Thyroid gland (tissue), 4 donors: ENCODE measurements at regions not wholly inside any gene's neighbourhood (a gene's known extent, or its start where the extent isn't known, plus 50 kb on each side); places are given as distances from the start of the nearest gene placed in this dataset.

Experiments
- DNase-seq, 2 donors: peaks; one replicate each; pipeline ENCODE4 v3.0.0-alpha.2; 2019
- H3K27ac ChIP-seq, 3 donors: fragments of 200-600 bp; sonication (generic); 1 replicate in 2 of 3; 2 replicates in 1 of 3; pipeline ENCODE4 v1.5.1; 2016 to 2019; ENCODE audit warnings: mild to moderate bottlenecking in 1 of 3, moderate library complexity in 1 of 3
- H3K27me3 ChIP-seq: fragments of 200-600 bp; sonication (generic); one replicate; pipeline ENCODE4 v1.5.1; 2019
- H3K36me3 ChIP-seq, 2 donors: fragments of 200-600 bp; sonication (generic); one replicate each; pipeline ENCODE4 v1.5.1; 2016 to 2019
- H3K4me1 ChIP-seq, 2 donors: fragments of 200-600 bp; sonication (generic); one replicate each; pipeline ENCODE4 v1.5.1; 2017 to 2019
- H3K4me3 ChIP-seq, 3 donors: fragments of 200-600 bp; sonication (generic); replicated peaks in 1 of 3; 1 replicate in 2 of 3; 2 replicates in 1 of 3; pipeline ENCODE4 v1.5.1; 2016; ENCODE audit warnings: mild to moderate bottlenecking in 1 of 3
- H3K9me3 ChIP-seq: fragments of 200-600 bp; sonication (generic); one replicate; pipeline ENCODE4 v1.5.1; 2017
- POLR2A ChIP-seq, 2 donors: fragments of 450-650 bp; IDR thresholded peaks; one replicate each; pipeline ENCODE4 v1.6.1; 2017; ENCODE audit warnings: antibody characterized with exemption in 2 of 2, mild to moderate bottlenecking in 2 of 2, moderate library complexity in 1 of 2
- WGBS, 2 donors: methylation state at CpG; one replicate each; pipeline ENCODE4 v1.1.5; 2017; 5-methylcytosine and 5-hydroxymethylcytosine counted together
- intact Hi-C: fragments of 100-400 bp; cut with DNase I; formaldehyde crosslinking; loops from one replicate; pipeline ENCODE4 v1.15.1; 2023
- TF ChIP-seq, protein P1 (sequence below), 6 experiments: fragments of 200-600 bp in 3 of 6; fragments of 450-650 bp in 3 of 6; sonication (generic) in 3 of 6; IDR thresholded peaks; one replicate each; pipeline ENCODE4 v1.5.1; 2016 to 2019; ENCODE audit warnings: antibody characterized with exemption in 6 of 6, mild to moderate bottlenecking in 2 of 6, inconsistent platforms in 1 of 6, moderate library complexity in 1 of 6

DNA sequence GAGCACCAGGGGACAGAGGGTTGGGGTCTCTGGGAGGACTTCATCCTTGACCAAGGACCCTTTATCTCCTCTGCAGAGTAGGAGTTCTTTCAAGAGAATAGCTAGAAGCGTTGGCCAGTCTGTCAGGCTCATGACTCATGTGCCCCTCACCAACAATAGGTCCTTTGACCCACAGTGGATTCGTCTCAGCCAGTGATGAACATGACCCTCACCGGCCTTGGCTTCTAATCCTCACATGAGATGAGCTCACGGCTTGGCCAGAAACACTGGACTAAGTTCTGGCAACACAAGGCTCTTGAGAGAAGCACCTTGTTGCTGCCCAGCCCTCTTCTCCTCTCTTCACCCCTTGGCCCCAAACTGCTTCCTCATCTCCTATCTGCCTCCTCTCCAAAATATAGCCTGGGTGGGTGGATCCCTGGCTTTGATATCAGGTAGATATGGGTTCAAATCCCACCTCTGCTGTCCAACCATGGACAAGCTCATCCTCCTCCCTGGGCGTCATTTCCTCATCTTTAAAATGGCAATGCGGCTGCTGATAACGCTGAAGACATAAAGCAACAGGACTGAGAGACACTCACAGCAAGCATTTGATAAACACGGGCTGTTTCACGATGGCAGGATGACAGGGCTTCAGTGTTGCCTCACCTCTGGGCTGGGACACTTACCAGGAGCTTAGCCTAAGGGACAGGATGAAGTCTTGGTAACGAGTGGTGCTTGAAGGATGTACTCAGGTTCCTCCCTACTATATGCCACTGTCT, 446.7 kb upstream of the PROK2 start:
- Histone ChIP-seq H3K27me3 (no peaks in the 10 kb centered on the region), H3K4me1 (no peaks in the 10 kb centered on the region), H3K9me3 (no peaks in the 10 kb centered on the region), H3K36me3 (no peaks in the 10 kb centered on the region), H3K27ac (no peak overlapping the region), H3K4me3 (no peak overlapping the region)
- intact Hi-C loops: no loop called here
- no peak for TF ChIP-seq POLR2A (IDR thresholded peaks at IDR 0.05)
- TF ChIP-seq, protein P1, sequence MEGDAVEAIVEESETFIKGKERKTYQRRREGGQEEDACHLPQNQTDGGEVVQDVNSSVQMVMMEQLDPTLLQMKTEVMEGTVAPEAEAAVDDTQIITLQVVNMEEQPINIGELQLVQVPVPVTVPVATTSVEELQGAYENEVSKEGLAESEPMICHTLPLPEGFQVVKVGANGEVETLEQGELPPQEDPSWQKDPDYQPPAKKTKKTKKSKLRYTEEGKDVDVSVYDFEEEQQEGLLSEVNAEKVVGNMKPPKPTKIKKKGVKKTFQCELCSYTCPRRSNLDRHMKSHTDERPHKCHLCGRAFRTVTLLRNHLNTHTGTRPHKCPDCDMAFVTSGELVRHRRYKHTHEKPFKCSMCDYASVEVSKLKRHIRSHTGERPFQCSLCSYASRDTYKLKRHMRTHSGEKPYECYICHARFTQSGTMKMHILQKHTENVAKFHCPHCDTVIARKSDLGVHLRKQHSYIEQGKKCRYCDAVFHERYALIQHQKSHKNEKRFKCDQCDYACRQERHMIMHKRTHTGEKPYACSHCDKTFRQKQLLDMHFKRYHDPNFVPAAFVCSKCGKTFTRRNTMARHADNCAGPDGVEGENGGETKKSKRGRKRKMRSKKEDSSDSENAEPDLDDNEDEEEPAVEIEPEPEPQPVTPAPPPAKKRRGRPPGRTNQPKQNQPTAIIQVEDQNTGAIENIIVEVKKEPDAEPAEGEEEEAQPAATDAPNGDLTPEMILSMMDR (IDR thresholded peaks at IDR 0.05): no peak
- WGBS, 2 donors: 78 to 81% methylated on average over 10 of the region's 10 CpGs
- DNase-seq: no peak

DNA sequence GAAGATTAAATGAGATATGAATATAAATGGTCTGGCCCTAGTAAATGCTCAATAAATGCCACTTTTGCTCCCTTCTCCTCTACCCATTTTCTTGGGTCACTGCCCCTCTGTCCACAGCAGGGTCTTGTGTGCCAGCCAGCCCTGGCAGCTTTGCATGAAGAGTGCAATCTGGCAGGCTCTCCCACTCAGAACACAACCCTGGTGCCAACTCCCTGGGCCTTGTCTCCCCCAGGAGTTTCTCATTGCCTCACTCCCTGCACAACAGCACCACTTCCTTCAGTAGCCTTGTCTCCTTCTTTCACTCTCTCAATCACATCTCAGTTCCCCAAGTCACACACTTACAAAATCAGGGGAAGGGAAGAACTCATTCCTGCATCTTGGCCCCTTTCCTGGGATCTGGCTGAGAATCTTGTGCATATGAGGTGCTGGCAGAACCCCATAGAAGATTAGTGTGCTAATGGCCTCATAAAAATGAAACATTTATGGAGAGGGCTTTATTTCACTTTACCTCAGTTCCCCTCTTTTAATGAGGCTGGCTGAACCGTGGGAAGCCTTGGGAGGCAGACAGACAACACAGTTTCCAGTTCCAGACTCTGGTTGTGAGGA, 445.9 kb upstream of the PROK2 start:
- no peak for DNase-seq
- Histone ChIP-seq H3K4me3 (no peak overlapping the region), H3K4me1 (no peaks in the 10 kb centered on the region), H3K9me3 (no peaks in the 10 kb centered on the region), H3K27ac (no peak overlapping the region), H3K36me3 (no peaks in the 10 kb centered on the region), H3K27me3 (no peaks in the 10 kb centered on the region)
- intact Hi-C loops: no loop called here
- WGBS, 2 donors: 71 to 73% methylated on average over 1 of the region's 1 CpG
- TF ChIP-seq, protein P1 (IDR thresholded peaks at IDR 0.05): no peak
- TF ChIP-seq POLR2A (IDR thresholded peaks at IDR 0.05): no peak

DNA sequence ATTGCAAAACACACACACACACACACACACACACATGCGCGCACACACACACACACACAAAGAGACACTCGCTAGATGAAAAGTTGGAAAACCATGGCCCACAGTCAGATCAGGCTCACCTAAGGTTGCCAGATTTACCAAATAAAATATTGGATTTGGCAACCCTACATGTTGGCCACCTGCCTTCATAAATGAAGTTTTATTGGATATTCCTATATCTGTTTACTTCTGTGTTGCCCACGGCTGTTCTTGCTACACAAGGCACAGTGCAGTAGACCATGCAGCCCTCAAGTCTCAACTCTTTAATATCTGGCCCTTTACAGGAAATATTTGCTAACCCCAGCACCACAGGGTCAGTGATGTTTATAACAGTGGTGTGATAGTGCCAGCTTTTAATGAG, 445.0 kb upstream of the PROK2 start:
- TF ChIP-seq, protein P1 (IDR thresholded peaks at IDR 0.05): no peak
- intact Hi-C loops: no loop called here
- DNase-seq: no peak
- Histone ChIP-seq H3K4me1 (no peaks in the 10 kb centered on the region), H3K36me3 (no peaks in the 10 kb centered on the region), H3K9me3 (no peaks in the 10 kb centered on the region), H3K27ac (no peak overlapping the region), H3K27me3 (no peaks in the 10 kb centered on the region), H3K4me3 (no peak overlapping the region)
- 71 to 79% methylated on average over 4 of the region's 4 CpGs for WGBS, 2 donors

DNA sequence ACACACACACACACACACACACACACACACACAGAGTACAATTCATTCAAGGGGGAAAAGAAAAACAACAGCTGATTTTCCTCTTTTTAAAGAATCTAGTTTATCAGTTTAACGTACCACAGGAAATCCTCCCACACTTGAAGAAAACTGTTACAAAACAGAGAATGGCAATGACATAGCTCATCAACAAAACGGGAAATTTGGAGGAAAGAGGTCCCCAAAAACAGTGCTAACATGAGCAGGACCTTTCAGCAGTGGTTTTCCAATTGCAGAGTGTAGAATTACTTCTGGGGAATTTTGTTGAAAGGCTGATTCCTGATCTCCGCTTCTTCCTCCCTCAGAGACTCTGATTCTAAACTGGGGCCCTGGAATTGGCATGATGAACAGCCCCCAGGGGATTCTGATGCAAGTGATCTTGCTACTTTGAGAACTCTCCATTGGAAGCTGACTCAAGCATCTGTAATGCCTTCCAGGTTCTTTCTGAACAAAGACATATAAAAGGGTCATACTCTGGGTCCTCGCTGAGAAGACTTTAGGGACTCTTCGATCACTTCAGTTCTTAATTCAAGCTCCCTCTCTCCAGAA, 442.6 kb upstream of the PROK2 start:
- H3K36me3 ChIP-seq: no peaks in the 10 kb centered on the region
- DNase-seq: no peak
- no peaks in the 10 kb centered on the region for H3K4me1 ChIP-seq
- H3K27ac ChIP-seq: no peak overlapping the region
- H3K4me3 ChIP-seq: no peak overlapping the region
- TF ChIP-seq, protein P1 (IDR thresholded peaks at IDR 0.05): no peak
- no peak for TF ChIP-seq POLR2A (IDR thresholded peaks at IDR 0.05)
- 63 to 79% methylated on average over 5 of the region's 5 CpGs for WGBS, 2 donors
- H3K27me3 ChIP-seq: no peaks in the 10 kb centered on the region
- H3K9me3 ChIP-seq: no peaks in the 10 kb centered on the region
- intact Hi-C loops: no loop called here
